HL-60 (cell line): ENCODE measurements at regions not wholly inside any gene's neighbourhood (a gene's known extent, or its start where the extent isn't known, plus 50 kb on each side); places are given as distances from the start of the nearest gene placed in this dataset.

Experiments
- GABPA ChIP-seq: IDR thresholded peaks from 2 replicates; pipeline ENCODE4 v1.6.1; 2012; ENCODE audit warnings: low read depth
- POLR2AphosphoS5 ChIP-seq: IDR thresholded peaks from 2 replicates; pipeline ENCODE4 v1.6.1; 2012; ENCODE audit warnings: low read depth
- TF ChIP-seq, protein P1 (sequence below): IDR thresholded peaks from one replicate; pipeline ENCODE4 v1.5.1; 2011; ENCODE audit warnings: low read length, control low read depth, inconsistent platforms; ENCODE audit not compliant: insufficient read depth
- TF ChIP-seq, protein P2 (sequence below): IDR thresholded peaks from 2 replicates; pipeline ENCODE4 v1.6.1; 2012; ENCODE audit warnings: low read depth; ENCODE audit not compliant: insufficient replicate concordance

DNA sequence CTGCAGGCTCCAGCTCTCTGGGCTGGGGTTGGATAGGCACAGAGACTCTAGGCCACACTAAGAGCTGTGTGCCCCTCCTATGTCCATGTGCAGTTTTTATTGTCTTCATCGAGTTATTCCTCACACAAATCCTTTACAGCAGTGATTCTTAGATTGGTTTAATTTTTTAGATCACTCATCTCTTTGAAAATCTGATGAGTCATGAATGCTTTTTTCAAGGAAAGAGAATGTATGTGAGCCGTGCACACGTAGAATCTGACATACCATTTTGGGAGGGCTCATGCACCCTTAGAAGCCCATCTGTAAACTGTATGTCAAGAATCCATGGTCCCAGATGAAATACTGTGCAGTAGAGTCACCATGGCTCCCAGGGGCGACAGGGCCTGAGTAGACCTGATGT, 100.7 kb upstream of the S1PR3 start:
- TF ChIP-seq, protein P1, sequence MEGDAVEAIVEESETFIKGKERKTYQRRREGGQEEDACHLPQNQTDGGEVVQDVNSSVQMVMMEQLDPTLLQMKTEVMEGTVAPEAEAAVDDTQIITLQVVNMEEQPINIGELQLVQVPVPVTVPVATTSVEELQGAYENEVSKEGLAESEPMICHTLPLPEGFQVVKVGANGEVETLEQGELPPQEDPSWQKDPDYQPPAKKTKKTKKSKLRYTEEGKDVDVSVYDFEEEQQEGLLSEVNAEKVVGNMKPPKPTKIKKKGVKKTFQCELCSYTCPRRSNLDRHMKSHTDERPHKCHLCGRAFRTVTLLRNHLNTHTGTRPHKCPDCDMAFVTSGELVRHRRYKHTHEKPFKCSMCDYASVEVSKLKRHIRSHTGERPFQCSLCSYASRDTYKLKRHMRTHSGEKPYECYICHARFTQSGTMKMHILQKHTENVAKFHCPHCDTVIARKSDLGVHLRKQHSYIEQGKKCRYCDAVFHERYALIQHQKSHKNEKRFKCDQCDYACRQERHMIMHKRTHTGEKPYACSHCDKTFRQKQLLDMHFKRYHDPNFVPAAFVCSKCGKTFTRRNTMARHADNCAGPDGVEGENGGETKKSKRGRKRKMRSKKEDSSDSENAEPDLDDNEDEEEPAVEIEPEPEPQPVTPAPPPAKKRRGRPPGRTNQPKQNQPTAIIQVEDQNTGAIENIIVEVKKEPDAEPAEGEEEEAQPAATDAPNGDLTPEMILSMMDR = no peak
- TF ChIP-seq POLR2AphosphoS5 = no peak
- TF ChIP-seq GABPA = no peak
- TF ChIP-seq, protein P2, sequence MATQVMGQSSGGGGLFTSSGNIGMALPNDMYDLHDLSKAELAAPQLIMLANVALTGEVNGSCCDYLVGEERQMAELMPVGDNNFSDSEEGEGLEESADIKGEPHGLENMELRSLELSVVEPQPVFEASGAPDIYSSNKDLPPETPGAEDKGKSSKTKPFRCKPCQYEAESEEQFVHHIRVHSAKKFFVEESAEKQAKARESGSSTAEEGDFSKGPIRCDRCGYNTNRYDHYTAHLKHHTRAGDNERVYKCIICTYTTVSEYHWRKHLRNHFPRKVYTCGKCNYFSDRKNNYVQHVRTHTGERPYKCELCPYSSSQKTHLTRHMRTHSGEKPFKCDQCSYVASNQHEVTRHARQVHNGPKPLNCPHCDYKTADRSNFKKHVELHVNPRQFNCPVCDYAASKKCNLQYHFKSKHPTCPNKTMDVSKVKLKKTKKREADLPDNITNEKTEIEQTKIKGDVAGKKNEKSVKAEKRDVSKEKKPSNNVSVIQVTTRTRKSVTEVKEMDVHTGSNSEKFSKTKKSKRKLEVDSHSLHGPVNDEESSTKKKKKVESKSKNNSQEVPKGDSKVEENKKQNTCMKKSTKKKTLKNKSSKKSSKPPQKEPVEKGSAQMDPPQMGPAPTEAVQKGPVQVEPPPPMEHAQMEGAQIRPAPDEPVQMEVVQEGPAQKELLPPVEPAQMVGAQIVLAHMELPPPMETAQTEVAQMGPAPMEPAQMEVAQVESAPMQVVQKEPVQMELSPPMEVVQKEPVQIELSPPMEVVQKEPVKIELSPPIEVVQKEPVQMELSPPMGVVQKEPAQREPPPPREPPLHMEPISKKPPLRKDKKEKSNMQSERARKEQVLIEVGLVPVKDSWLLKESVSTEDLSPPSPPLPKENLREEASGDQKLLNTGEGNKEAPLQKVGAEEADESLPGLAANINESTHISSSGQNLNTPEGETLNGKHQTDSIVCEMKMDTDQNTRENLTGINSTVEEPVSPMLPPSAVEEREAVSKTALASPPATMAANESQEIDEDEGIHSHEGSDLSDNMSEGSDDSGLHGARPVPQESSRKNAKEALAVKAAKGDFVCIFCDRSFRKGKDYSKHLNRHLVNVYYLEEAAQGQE = no peak
